CD14-positive monocyte (primary cell): ENCODE measurements at regions not wholly inside any gene's neighbourhood (a gene's known extent, or its start where the extent isn't known, plus 50 kb on each side); places are given as distances from the start of the nearest gene placed in this dataset.

Experiments
- DNase-seq, 3 donors: peaks; one replicate each; pipeline ENCODE4 v3.0.0-alpha.2; 2011 to 2022
- H2AFZ ChIP-seq: 2 replicates; pipeline ENCODE4 v1.6.0; 2012; ENCODE audit warnings: mild to moderate bottlenecking, low read depth, low read length, inconsistent platforms; ENCODE audit not compliant: insufficient read depth, poor library complexity, severe bottlenecking
- H3K27ac ChIP-seq, 2 donors: 1 replicate in 1 of 2; 2 replicates in 1 of 2; pipeline ENCODE4 v1.5.1; 2012 to 2013; ENCODE audit warnings: low read length in 2 of 2, control low read depth in 1 of 2, inconsistent platforms in 1 of 2, low read depth in 1 of 2, mild to moderate bottlenecking in 1 of 2
- H3K27me3 ChIP-seq, 2 donors: one replicate each; pipeline versions ENCODE4 v1.6.0 to v1.6.1; 2011 to 2013; ENCODE audit warnings: low read length in 2 of 2; ENCODE audit not compliant: control insufficient read depth in 2 of 2, insufficient read depth in 2 of 2
- H3K36me3 ChIP-seq, 2 donors: replicated peaks in 1 of 2; 1 replicate in 1 of 2; 2 replicates in 1 of 2; pipeline versions ENCODE4 v1.5.1 to v1.6.1; 2012 to 2013; ENCODE audit warnings: low read length in 2 of 2, control low read depth in 1 of 2, inconsistent platforms in 1 of 2, mild to moderate bottlenecking in 1 of 2; ENCODE audit not compliant: insufficient read depth in 2 of 2, control insufficient read depth in 1 of 2
- H3K4me1 ChIP-seq, 2 donors: 1 replicate in 1 of 2; 2 replicates in 1 of 2; pipeline versions ENCODE4 v1.5.1 to v1.6.1; 2012 to 2013; ENCODE audit warnings: low read length in 2 of 2, control low read depth in 1 of 2, inconsistent platforms in 1 of 2, mild to moderate bottlenecking in 1 of 2, moderate library complexity in 1 of 2; ENCODE audit not compliant: insufficient read depth in 2 of 2, control insufficient read depth in 1 of 2
- H3K4me2 ChIP-seq: replicated peaks from 2 replicates; pipeline ENCODE3; 2012; ENCODE audit warnings: low read length, moderate library complexity, mild to moderate bottlenecking; ENCODE audit not compliant: poor library complexity, severe bottlenecking; ENCODE audit errors: extremely low read depth
- H3K4me3 ChIP-seq, 3 experiments: fragments of 200-600 bp in 1 of 3; sonication (generic) in 1 of 3; replicated peaks in 1 of 3; 1 replicate in 2 of 3; 2 replicates in 1 of 3; pipeline ENCODE4 v1.5.1; 2011 to 2013; ENCODE audit warnings: low read length in 3 of 3, mild to moderate bottlenecking in 3 of 3, control low read depth in 2 of 3, low read depth in 2 of 3, inconsistent platforms in 1 of 3, moderate library complexity in 1 of 3
- H3K79me2 ChIP-seq: 2 replicates; pipeline ENCODE4 v1.6.0; 2012; ENCODE audit warnings: mild to moderate bottlenecking, control low read depth, inconsistent platforms, low read length, moderate library complexity; ENCODE audit not compliant: insufficient read depth
- H3K9ac ChIP-seq: 2 replicates; pipeline ENCODE4 v1.6.0; 2017; ENCODE audit warnings: low read length, mild to moderate bottlenecking; ENCODE audit not compliant: insufficient read depth, poor library complexity, severe bottlenecking
- H3K9me3 ChIP-seq, 2 donors: replicated peaks in 1 of 2; 1 replicate in 1 of 2; 2 replicates in 1 of 2; pipeline versions ENCODE4 v1.5.1 to v1.6.1; 2012 to 2013; ENCODE audit warnings: low read length in 2 of 2, control low read depth in 1 of 2; ENCODE audit not compliant: control insufficient read depth in 1 of 2, insufficient read depth in 1 of 2
- H4K20me1 ChIP-seq: 2 replicates; pipeline ENCODE4 v1.6.0; 2012; ENCODE audit warnings: mild to moderate bottlenecking, low read length, control low read depth, moderate library complexity; ENCODE audit not compliant: insufficient read depth
- H3K27ac Mint-ChIP-seq, 7 donors: one replicate each; pipeline ENCODE4 v1.8.0; 2020; ENCODE audit warnings: mild to moderate bottlenecking in 7 of 7, mixed read lengths in 7 of 7, moderate library complexity in 6 of 7, inconsistent platforms in 2 of 7
- H3K27me3 Mint-ChIP-seq, 3 donors: one replicate each; pipeline ENCODE4 v1.8.0; 2021 to 2022; ENCODE audit warnings: low read depth in 3 of 3, mild to moderate bottlenecking in 3 of 3, mixed read lengths in 3 of 3, moderate library complexity in 3 of 3, inconsistent platforms in 1 of 3
- H3K36me3 Mint-ChIP-seq, 2 donors: one replicate each; pipeline ENCODE4 v1.8.0; 2020; ENCODE audit warnings: mixed read lengths in 2 of 2, inconsistent platforms in 1 of 2, mild to moderate bottlenecking in 1 of 2
- H3K4me1 Mint-ChIP-seq: one replicate; pipeline ENCODE4 v1.8.0; 2020; ENCODE audit warnings: mild to moderate bottlenecking, mixed read lengths
- H3K4me3 Mint-ChIP-seq, 2 donors: one replicate each; pipeline ENCODE4 v1.8.0; 2020; ENCODE audit warnings: mild to moderate bottlenecking in 2 of 2, mixed read lengths in 2 of 2, moderate library complexity in 1 of 2
- H3K9me3 Mint-ChIP-seq, 7 donors: one replicate each; pipeline ENCODE4 v1.8.0; 2020 to 2022; ENCODE audit warnings: mixed read lengths in 7 of 7, mild to moderate bottlenecking in 6 of 7, moderate library complexity in 6 of 7, inconsistent platforms in 2 of 7
- WGBS: methylation state at CpG from one replicate; pipeline ENCODE4 v1.1.5; 2013; ENCODE audit warnings: missing lambda C conversion rate; ENCODE audit not compliant: insufficient coverage; 5-methylcytosine and 5-hydroxymethylcytosine counted together
- intact Hi-C, 2 donors: fragments of 100-400 bp; cut with micrococcal nuclease; formaldehyde crosslinking; loops; one replicate each; pipeline versions ENCODE4 v1.15.0 to v1.15.1; 2023
- TF ChIP-seq, protein P1 (sequence below): fragments of 200-600 bp; IDR thresholded peaks from one replicate; pipeline ENCODE4 v1.8.0; 2022; ENCODE audit warnings: antibody characterized with exemption, mild to moderate bottlenecking

DNA sequence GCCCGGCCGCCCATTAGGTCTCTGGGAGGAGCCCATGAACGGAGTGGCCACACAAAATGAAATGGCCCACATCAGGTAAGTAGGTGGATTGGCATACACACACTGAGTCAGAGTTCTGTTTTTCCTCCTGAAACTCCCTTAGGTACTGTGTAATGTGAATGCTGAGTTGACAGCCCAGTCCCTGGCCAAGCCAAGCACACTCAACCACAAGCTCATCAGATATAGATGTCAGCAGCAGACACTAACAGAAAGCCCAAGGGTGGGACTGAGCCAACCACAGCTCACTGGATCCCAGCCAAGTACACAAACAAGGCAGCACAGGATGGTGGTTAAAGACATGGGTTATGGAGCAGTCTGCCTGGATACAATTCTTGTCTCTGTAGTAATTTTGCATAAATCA lies 403.4 kb downstream of the GJA1 start:
- intact Hi-C loops, result no loop called here
- H3K4me2 ChIP-seq, result no peak overlapping the region
- no peaks in the 10 kb centered on the region for H4K20me1 ChIP-seq
- H3K4me3 Mint-ChIP-seq, result no peak overlapping the region
- no peak overlapping the region for H3K9ac ChIP-seq
- H3K4me3 ChIP-seq, result no peak overlapping the region
- no peaks in the 10 kb centered on the region for H3K36me3 Mint-ChIP-seq
- H3K27me3 Mint-ChIP-seq, result peaks cover 0 to 2% (median 0%) of the 10 kb centered on the region in 3 donors
- H3K4me1 Mint-ChIP-seq, result no peaks in the 10 kb centered on the region
- 83% methylated on average over 2 of the region's 3 CpGs for WGBS
- H3K36me3 ChIP-seq, result no peaks in the 10 kb centered on the region
- no peak overlapping the region for H2AFZ ChIP-seq
- no peak overlapping the region for H3K27ac ChIP-seq
- H3K9me3 ChIP-seq, result no peaks in the 10 kb centered on the region
- TF ChIP-seq, protein P1, sequence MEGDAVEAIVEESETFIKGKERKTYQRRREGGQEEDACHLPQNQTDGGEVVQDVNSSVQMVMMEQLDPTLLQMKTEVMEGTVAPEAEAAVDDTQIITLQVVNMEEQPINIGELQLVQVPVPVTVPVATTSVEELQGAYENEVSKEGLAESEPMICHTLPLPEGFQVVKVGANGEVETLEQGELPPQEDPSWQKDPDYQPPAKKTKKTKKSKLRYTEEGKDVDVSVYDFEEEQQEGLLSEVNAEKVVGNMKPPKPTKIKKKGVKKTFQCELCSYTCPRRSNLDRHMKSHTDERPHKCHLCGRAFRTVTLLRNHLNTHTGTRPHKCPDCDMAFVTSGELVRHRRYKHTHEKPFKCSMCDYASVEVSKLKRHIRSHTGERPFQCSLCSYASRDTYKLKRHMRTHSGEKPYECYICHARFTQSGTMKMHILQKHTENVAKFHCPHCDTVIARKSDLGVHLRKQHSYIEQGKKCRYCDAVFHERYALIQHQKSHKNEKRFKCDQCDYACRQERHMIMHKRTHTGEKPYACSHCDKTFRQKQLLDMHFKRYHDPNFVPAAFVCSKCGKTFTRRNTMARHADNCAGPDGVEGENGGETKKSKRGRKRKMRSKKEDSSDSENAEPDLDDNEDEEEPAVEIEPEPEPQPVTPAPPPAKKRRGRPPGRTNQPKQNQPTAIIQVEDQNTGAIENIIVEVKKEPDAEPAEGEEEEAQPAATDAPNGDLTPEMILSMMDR, result no peak
- no peak overlapping the region for H3K27ac Mint-ChIP-seq
- no peaks in the 10 kb centered on the region for H3K4me1 ChIP-seq
- peaks cover 0 to 3% (median 2%) of the 10 kb centered on the region in 7 donors for H3K9me3 Mint-ChIP-seq
- no peaks in the 10 kb centered on the region for H3K27me3 ChIP-seq
- DNase-seq, result no peak
- no peaks in the 10 kb centered on the region for H3K79me2 ChIP-seq

DNA sequence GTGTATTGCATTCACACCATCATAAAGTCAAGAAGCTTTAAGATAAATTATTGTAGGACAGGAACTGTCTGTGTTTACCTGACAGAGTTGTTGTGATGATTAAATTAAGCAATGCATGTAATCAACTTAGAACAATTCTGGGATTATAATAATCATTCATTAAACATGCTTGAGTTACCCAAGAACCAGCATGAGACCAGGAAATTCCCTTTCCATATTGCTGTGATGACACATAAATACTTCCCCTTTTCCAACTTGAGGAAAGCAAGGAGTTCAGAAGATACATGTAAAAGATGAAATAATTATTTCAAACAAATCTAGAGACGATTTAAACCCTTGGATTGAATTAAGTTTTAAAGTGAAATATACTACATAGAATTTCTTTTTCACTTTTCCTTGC lies 404.4 kb downstream of the GJA1 start:
- H3K4me1 ChIP-seq, result no peaks in the 10 kb centered on the region
- Mint-ChIP-seq H3K9me3 (peaks cover 0 to 2% (median 0%) of the 10 kb centered on the region in 7 donors), H3K4me3 (no peak overlapping the region), H3K27me3 (peaks cover 0 to 2% (median 0%) of the 10 kb centered on the region in 3 donors), H3K36me3 (no peaks in the 10 kb centered on the region), H3K27ac (no peak overlapping the region), H3K4me1 (no peaks in the 10 kb centered on the region)
- TF ChIP-seq, protein P1, result no peak
- no peak overlapping the region for H3K4me3 ChIP-seq
- H4K20me1 ChIP-seq, result no peaks in the 10 kb centered on the region
- H3K79me2 ChIP-seq, result no peaks in the 10 kb centered on the region
- H3K27ac ChIP-seq, result no peak overlapping the region
- H3K4me2 ChIP-seq, result no peak overlapping the region
- no peaks in the 10 kb centered on the region for H3K9me3 ChIP-seq
- intact Hi-C loops, result no loop called here
- no peaks in the 10 kb centered on the region for H3K36me3 ChIP-seq
- no peak overlapping the region for H2AFZ ChIP-seq
- no CpG with 5 or more reads among the region's 1 CpG for WGBS
- H3K27me3 ChIP-seq, result no peaks in the 10 kb centered on the region
- no peak overlapping the region for H3K9ac ChIP-seq
- peak in 1 of 3 donors; percentile 14 for DNase-seq
